ENCODE measurements at regions not wholly inside any gene's neighbourhood (a gene's known extent, or its start where the extent isn't known, plus 50 kb on each side); places are given as distances from the start of the nearest gene placed in this dataset.

DNA sequence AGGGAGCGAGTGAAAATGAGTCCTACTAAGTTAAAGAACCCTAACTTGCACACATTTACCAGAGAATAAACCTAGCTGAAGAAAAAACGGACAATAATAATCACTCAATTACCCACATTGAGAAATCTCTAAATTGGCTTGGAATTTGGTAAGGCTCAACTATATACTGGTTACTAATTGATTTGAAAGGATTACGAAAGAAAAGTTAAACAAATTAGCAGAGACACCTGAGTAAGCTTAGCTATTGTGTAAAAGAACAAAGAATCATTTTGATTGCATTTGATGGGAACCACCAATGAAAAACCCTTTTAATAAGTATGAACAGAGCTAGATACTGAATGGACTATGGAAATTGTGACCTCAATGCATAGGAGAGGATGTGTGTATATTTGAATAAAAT, 118.6 kb upstream of the ADGRF1 start:
- TF ChIP-seq, protein P1, sequence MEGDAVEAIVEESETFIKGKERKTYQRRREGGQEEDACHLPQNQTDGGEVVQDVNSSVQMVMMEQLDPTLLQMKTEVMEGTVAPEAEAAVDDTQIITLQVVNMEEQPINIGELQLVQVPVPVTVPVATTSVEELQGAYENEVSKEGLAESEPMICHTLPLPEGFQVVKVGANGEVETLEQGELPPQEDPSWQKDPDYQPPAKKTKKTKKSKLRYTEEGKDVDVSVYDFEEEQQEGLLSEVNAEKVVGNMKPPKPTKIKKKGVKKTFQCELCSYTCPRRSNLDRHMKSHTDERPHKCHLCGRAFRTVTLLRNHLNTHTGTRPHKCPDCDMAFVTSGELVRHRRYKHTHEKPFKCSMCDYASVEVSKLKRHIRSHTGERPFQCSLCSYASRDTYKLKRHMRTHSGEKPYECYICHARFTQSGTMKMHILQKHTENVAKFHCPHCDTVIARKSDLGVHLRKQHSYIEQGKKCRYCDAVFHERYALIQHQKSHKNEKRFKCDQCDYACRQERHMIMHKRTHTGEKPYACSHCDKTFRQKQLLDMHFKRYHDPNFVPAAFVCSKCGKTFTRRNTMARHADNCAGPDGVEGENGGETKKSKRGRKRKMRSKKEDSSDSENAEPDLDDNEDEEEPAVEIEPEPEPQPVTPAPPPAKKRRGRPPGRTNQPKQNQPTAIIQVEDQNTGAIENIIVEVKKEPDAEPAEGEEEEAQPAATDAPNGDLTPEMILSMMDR (IDR thresholded peaks at IDR 0.05): no peak
- TF ChIP-seq EZH2 (IDR thresholded peaks at IDR 0.05; ENCODE audit: borderline replicate concordance, insufficient read depth, low read depth, low read length, poor library complexity, severe bottlenecking): no peak
- intact Hi-C loops (cut with micrococcal nuclease): no loop called here
- no peak for DNase-seq
- POLR2A ChIA-PET: no interaction called here
- Histone ChIP-seq H3K79me2 (ENCODE audit: control insufficient read depth, insufficient read depth, low read length) (no peaks in the 10 kb centered on the region), H3K9me3 (ENCODE audit: control extremely low read depth in 1 of 3, control insufficient read depth in 2 of 3, insufficient read depth in 1 of 3, low read length in 2 of 3) (no peaks in the 10 kb centered on the region), H3K4me1 (ENCODE audit: control insufficient read depth in 2 of 2, insufficient read depth in 2 of 2, low read length in 2 of 2) (no peaks in the 10 kb centered on the region), H3K27ac (ENCODE audit: low read length in 2 of 2) (no peak overlapping the region), H3K27me3 (replicated peaks in 1 of 4; ENCODE audit: control extremely low read depth in 1 of 4, control insufficient read depth in 3 of 4, insufficient read depth in 4 of 4, low read length in 3 of 4) (no peaks in the 10 kb centered on the region), H3K4me2 (replicated peaks; ENCODE audit: low read depth, low read length, poor library complexity, severe bottlenecking) (no peak overlapping the region), H3K4me3 (ENCODE audit: control extremely low read depth in 1 of 5, extremely low read depth in 1 of 5, insufficient read depth in 1 of 5, low read depth in 2 of 5, low read length in 4 of 5) (no peak overlapping the region), H2AFZ (ENCODE audit: insufficient read depth, low read depth, low read length, poor library complexity, severe bottlenecking) (no peak overlapping the region), H4K20me1 (ENCODE audit: control insufficient read depth, insufficient read depth, low read length, poor library complexity, severe bottlenecking) (no peaks in the 10 kb centered on the region), H3K36me3 (replicated peaks in 1 of 2; ENCODE audit: control extremely low read depth in 1 of 2, control insufficient read depth in 1 of 2, extremely low read depth in 1 of 2, insufficient read depth in 2 of 2, low read length in 1 of 2) (no peaks in the 10 kb centered on the region), H3K9ac (ENCODE audit: low read length) (no peak overlapping the region)
- Mint-ChIP-seq H3K4me3 (no peak overlapping the region), H3K27me3 (no peaks in the 10 kb centered on the region), H3K4me1 (peaks cover 4% of the 10 kb centered on the region), H3K9me3 (ENCODE audit: insufficient read depth) (no peaks in the 10 kb centered on the region), H3K27ac (no peak overlapping the region)
- WGBS (ENCODE audit: insufficient coverage): no CpG with 5 or more reads among the region's 3 CpGs
- CTCF ChIA-PET: no interaction called here
- ATAC-seq (ENCODE audit: low read depth): no peak

DNA sequence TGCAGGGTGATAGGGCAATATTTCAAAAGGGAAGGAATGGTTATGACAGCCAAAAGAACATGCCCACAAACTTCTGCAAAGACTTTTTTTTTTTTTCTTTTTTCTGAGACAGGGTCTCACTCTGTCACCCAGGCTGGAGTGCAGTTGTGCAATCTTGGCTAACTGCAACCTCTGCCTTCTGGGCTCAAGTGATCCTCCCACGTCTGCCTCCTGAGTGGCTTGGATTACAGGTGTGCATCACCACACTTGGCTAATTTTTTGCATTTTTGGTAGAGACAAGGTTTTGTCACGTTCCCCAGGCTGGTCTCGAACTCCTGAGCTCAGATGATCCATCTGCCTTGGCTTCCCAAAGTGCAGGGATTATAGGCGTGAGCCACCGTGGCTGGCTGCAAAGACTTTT, 117.6 kb upstream of the ADGRF1 start:
- H3K27ac Mint-ChIP-seq: no peak overlapping the region
- no peaks in the 10 kb centered on the region for H4K20me1 ChIP-seq (ENCODE audit: control insufficient read depth, insufficient read depth, low read length, poor library complexity, severe bottlenecking)
- intact Hi-C loops (cut with micrococcal nuclease): no loop called here
- DNase-seq: no peak
- H3K79me2 ChIP-seq (ENCODE audit: control insufficient read depth, insufficient read depth, low read length): no peaks in the 10 kb centered on the region
- no peak overlapping the region for H3K4me3 ChIP-seq (ENCODE audit: control extremely low read depth in 1 of 5, extremely low read depth in 1 of 5, insufficient read depth in 1 of 5, low read depth in 2 of 5, low read length in 4 of 5)
- CTCF ChIA-PET: interaction anchor here (0.6 kb wide), 1 partner anchor 630 kb away, joined by 4 read pairs; no protein-coding TSS in a partner anchor
- no peak overlapping the region for H2AFZ ChIP-seq (ENCODE audit: insufficient read depth, low read depth, low read length, poor library complexity, severe bottlenecking)
- no peaks in the 10 kb centered on the region for H3K9me3 ChIP-seq (ENCODE audit: control extremely low read depth in 1 of 3, control insufficient read depth in 2 of 3, insufficient read depth in 1 of 3, low read length in 2 of 3)
- H3K4me2 ChIP-seq (replicated peaks; ENCODE audit: low read depth, low read length, poor library complexity, severe bottlenecking): no peak overlapping the region
- no peaks in the 10 kb centered on the region for H3K27me3 Mint-ChIP-seq
- no peaks in the 10 kb centered on the region for H3K27me3 ChIP-seq (replicated peaks in 1 of 4; ENCODE audit: control extremely low read depth in 1 of 4, control insufficient read depth in 3 of 4, insufficient read depth in 4 of 4, low read length in 3 of 4)
- no peak overlapping the region for H3K9ac ChIP-seq (ENCODE audit: low read length)
- no peak overlapping the region for H3K27ac ChIP-seq (ENCODE audit: low read length in 2 of 2)
- POLR2A ChIA-PET: no interaction called here
- peaks cover 4% of the 10 kb centered on the region for H3K4me1 Mint-ChIP-seq
- H3K4me3 Mint-ChIP-seq: no peak overlapping the region
- no peak for ATAC-seq (ENCODE audit: low read depth)
- no peaks in the 10 kb centered on the region for H3K9me3 Mint-ChIP-seq (ENCODE audit: insufficient read depth)
- 75% methylated on average over 3 of the region's 5 CpGs for WGBS (ENCODE audit: insufficient coverage)
- H3K36me3 ChIP-seq (replicated peaks in 1 of 2; ENCODE audit: control extremely low read depth in 1 of 2, control insufficient read depth in 1 of 2, extremely low read depth in 1 of 2, insufficient read depth in 2 of 2, low read length in 1 of 2): no peaks in the 10 kb centered on the region
- no peak for TF ChIP-seq EZH2 (IDR thresholded peaks at IDR 0.05; ENCODE audit: borderline replicate concordance, insufficient read depth, low read depth, low read length, poor library complexity, severe bottlenecking)
- TF ChIP-seq, protein P1 (IDR thresholded peaks at IDR 0.05): no peak
- no peaks in the 10 kb centered on the region for H3K4me1 ChIP-seq (ENCODE audit: control insufficient read depth in 2 of 2, insufficient read depth in 2 of 2, low read length in 2 of 2)

Data from B cell (primary cell).